Muscle layer of colon (tissue), 2 donors: ENCODE measurements at regions not wholly inside any gene's neighbourhood (a gene's known extent, or its start where the extent isn't known, plus 50 kb on each side); places are given as distances from the start of the nearest gene placed in this dataset.

ENCODE experiments used
- H3K27ac ChIP-seq: one replicate; pipeline ENCODE4 v1.7.0; 2013; ENCODE audit warnings: low read depth, mild to moderate bottlenecking, low read length, moderate library complexity
- H3K27me3 ChIP-seq, 2 donors: one replicate each; pipeline ENCODE4 v1.7.0; 2013; ENCODE audit warnings: low read length in 2 of 2, mild to moderate bottlenecking in 2 of 2; ENCODE audit not compliant: insufficient read depth in 2 of 2, control insufficient read depth in 1 of 2
- H3K36me3 ChIP-seq: one replicate; pipeline ENCODE4 v1.7.0; 2013; ENCODE audit warnings: mild to moderate bottlenecking, low read length; ENCODE audit not compliant: insufficient read depth
- H3K4me1 ChIP-seq: one replicate; pipeline ENCODE4 v1.7.0; 2013; ENCODE audit warnings: mild to moderate bottlenecking, low read length; ENCODE audit not compliant: insufficient read depth
- H3K4me3 ChIP-seq, 2 donors: one replicate each; pipeline ENCODE4 v1.7.0; 2013; ENCODE audit warnings: low read length in 2 of 2, low read depth in 1 of 2, mild to moderate bottlenecking in 1 of 2, moderate library complexity in 1 of 2
- H3K9ac ChIP-seq: one replicate; pipeline ENCODE4 v1.7.0; 2013; ENCODE audit warnings: low read length
- H3K9me3 ChIP-seq: one replicate; pipeline ENCODE4 v1.7.0; 2013; ENCODE audit warnings: mild to moderate bottlenecking, low read length
- donor health status: abdominal sarcoma.
- donor health status: Adenocarcinoma of cecum.

GRCh38 chr6:37093728-37094069 is 76.3 kb upstream of the PIM1 start:
- no peak overlapping the region for H3K27ac ChIP-seq
- H3K9ac ChIP-seq, result no peak overlapping the region
- no peaks in the 10 kb centered on the region for H3K36me3 ChIP-seq
- no peaks in the 10 kb centered on the region for H3K27me3 ChIP-seq
- no peaks in the 10 kb centered on the region for H3K4me1 ChIP-seq
- H3K9me3 ChIP-seq, result no peaks in the 10 kb centered on the region
- H3K4me3 ChIP-seq, result no peak overlapping the region

GRCh38 chr6:37095997-37096396 is 74.0 kb upstream of the PIM1 start:
- Histone ChIP-seq H3K4me1 (no peaks in the 10 kb centered on the region), H3K4me3 (no peak overlapping the region), H3K9ac (no peak overlapping the region), H3K36me3 (no peaks in the 10 kb centered on the region), H3K27ac (no peak overlapping the region), H3K9me3 (no peaks in the 10 kb centered on the region), H3K27me3 (no peaks in the 10 kb centered on the region)

- Histone ChIP-seq H3K27me3 (no peaks in the 10 kb centered on the region), H3K27ac (no peak overlapping the region), H3K4me3 (no peak overlapping the region), H3K9ac (no peak overlapping the region), H3K36me3 (no peaks in the 10 kb centered on the region), H3K9me3 (no peaks in the 10 kb centered on the region), H3K4me1 (peaks cover 7% of the 10 kb centered on the region)
Measured at GRCh38 chr6:37097335-37097734, 72.6 kb upstream of the PIM1 start.

DNA sequence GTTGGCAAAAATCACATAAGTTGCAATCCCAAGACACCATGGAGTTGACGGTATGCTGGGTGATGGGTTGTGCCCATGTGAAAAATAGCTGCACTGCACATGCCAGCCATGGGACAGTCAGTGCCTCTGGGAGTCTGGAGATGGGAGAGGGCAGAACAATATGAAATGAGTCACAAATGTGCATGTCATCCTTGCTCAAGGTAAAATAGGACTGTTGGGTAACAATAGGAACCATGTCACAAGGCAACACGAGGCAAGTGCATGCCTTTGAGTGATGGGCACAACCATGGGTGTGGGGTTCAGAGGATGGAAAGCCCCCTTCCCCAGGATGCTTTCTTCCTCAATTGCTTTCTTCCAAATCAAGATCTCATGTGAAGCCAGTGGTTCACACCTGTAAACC is 70.5 kb upstream of the PIM1 start:
- no peak overlapping the region for H3K4me3 ChIP-seq
- H3K4me1 ChIP-seq, result peaks cover 19% of the 10 kb centered on the region
- no peak overlapping the region for H3K9ac ChIP-seq
- H3K27me3 ChIP-seq, result no peaks in the 10 kb centered on the region
- no peaks in the 10 kb centered on the region for H3K9me3 ChIP-seq
- no peaks in the 10 kb centered on the region for H3K36me3 ChIP-seq
- no peak overlapping the region for H3K27ac ChIP-seq

DNA sequence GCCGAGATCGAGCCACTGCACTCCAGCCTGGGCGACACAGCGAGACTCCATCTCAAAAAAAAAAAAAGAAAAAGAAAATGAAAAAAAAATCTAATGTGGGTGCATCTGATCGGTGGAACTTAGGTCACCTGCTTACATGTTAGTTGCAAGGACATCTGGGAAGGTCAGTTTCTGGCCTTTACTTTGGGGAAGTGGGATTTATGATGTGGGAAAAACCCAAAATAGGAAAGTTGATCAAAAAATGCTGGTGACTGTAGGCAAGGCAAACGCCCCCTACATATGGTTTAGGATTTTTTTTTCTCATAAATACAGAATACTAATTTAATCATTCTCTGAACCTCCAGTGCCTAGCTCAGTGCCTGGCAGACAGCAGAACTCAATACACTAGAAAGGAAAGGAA is 69.2 kb upstream of the PIM1 start:
- H3K4me3 ChIP-seq, result no peak overlapping the region
- no peaks in the 10 kb centered on the region for H3K27me3 ChIP-seq
- H3K4me1 ChIP-seq, result peaks cover 19% of the 10 kb centered on the region
- no peak overlapping the region for H3K27ac ChIP-seq
- no peak overlapping the region for H3K9ac ChIP-seq
- no peaks in the 10 kb centered on the region for H3K36me3 ChIP-seq
- no peaks in the 10 kb centered on the region for H3K9me3 ChIP-seq

DNA sequence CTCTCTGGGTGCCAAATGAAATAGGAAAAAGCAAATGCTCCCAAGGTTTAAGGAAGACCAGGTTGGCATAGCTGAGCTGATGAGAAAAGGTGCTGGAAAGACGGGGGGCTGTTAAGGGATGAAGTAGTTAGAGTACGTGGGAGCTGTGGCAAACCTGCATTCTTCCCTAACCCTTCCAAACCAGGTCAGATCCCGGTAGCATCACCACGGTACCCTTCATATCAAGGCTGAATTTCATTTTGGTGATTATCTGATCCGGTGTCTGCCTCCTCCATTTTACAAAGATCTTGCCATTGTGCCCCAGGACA is 68.0 kb upstream of the PIM1 start:
- peaks cover 19% of the 10 kb centered on the region for H3K4me1 ChIP-seq
- peak overlapping the region; percentile 34 for H3K9ac ChIP-seq
- H3K9me3 ChIP-seq, result no peaks in the 10 kb centered on the region
- H3K36me3 ChIP-seq, result no peaks in the 10 kb centered on the region
- H3K4me3 ChIP-seq, result peak overlapping the region; percentile 21 to 46
- H3K27me3 ChIP-seq, result no peaks in the 10 kb centered on the region
- H3K27ac ChIP-seq, result peak overlapping the region; percentile 93

GRCh38 chr6:37102299-37103168 is 67.4 kb upstream of the PIM1 start:
- Histone ChIP-seq H3K9ac (peak overlapping the region; percentile 34), H3K27ac (peak overlapping the region; percentile 93), H3K9me3 (no peaks in the 10 kb centered on the region), H3K36me3 (no peaks in the 10 kb centered on the region), H3K27me3 (no peaks in the 10 kb centered on the region), H3K4me1 (peaks cover 19% of the 10 kb centered on the region), H3K4me3 (peak overlapping the region; percentile 21 to 46)

DNA sequence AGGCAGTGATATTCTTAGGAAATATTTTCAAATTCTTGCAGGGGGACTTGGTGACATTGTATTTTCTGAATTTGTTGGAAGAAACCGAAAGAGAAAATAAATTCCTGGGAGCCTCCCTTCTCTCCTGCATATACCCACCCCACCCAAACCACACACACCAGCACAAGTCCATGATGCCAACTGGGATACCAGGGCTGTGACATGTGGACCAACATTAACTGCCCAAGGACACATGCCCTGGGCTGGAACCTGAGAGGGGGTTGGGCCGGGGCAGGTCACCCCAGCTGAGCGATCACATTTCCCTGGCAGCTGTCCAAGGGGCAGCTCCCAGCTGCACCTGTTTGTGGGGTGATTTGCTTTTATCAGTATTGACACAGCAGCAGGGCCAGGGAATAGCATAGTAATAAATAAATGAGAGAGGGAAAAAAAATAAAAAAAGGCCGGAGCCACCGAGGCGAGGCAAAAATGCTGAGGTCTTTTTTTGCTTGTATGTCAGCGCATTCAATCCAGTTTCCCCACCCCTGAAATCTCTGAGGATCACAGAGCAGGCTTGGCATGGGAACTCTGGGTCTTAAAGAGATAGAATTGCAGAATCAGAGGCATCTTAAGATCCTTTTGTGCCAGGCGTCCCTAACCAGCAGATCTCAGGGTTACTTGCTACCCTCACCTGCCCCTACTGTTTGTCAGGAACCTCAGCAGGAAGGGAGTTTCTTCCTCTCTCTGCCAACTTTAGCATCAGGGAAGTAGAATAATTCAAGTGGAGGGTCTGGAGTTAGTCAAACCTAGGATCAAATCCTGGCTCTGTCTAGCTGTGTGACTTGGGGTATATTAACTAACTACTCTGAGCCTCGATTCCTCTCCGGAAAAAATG is 66.5 kb upstream of the PIM1 start:
- Histone ChIP-seq H3K4me1 (peaks cover 19% of the 10 kb centered on the region), H3K9ac (peak overlapping the region; percentile 19), H3K4me3 (peak overlapping the region in 1 of 2 donors; percentile 46), H3K27me3 (no peaks in the 10 kb centered on the region), H3K27ac (peak overlapping the region; percentile 93), H3K36me3 (no peaks in the 10 kb centered on the region), H3K9me3 (no peaks in the 10 kb centered on the region)

DNA sequence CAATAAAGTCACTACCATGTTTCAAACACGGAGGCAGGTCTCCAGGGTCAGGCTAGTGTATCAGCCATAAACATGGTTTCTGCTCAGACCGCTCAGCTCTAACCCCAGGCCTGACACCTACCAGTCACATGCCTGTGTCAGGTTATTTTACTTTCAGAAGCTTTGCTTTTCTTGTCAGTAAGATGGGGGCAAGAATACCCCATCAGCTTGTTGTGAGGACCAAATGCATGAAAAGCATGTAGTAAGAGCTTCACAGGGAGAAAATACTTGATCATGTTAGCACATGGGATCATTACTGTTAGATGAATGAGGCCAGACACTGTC is 65.2 kb upstream of the PIM1 start:
- no peaks in the 10 kb centered on the region for H3K36me3 ChIP-seq
- H3K4me1 ChIP-seq, result peaks cover 19% of the 10 kb centered on the region

GRCh38 chr6:37105148-37106050 is 64.6 kb upstream of the PIM1 start:
- H3K9ac ChIP-seq, result no peak overlapping the region
- no peaks in the 10 kb centered on the region for H3K36me3 ChIP-seq
- H3K9me3 ChIP-seq, result no peaks in the 10 kb centered on the region
- H3K4me3 ChIP-seq, result no peak overlapping the region
- peaks cover 19% of the 10 kb centered on the region for H3K4me1 ChIP-seq
- H3K27ac ChIP-seq, result no peak overlapping the region
- no peaks in the 10 kb centered on the region for H3K27me3 ChIP-seq

More for the DNA sequence above, 65.2 kb upstream of the PIM1 start:
- Histone ChIP-seq H3K4me3 (no peak overlapping the region), H3K27me3 (no peaks in the 10 kb centered on the region), H3K9me3 (no peaks in the 10 kb centered on the region), H3K27ac (no peak overlapping the region), H3K9ac (no peak overlapping the region)

DNA sequence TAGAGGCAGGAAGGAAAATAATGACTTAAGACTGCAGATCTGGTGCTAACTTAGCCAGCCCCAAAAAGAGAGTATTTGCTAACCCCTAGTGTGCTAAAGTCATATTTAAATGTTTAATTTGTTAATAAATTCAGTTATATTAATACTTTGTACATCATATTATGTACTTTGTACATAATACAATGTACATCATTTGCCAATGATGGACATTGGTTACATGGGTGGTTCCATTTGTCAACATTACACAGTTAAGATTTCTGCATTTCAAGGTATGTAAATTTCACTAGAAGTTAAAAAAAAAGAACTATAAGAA is 63.9 kb upstream of the PIM1 start:
- Histone ChIP-seq H3K9me3 (no peaks in the 10 kb centered on the region), H3K4me3 (no peak overlapping the region), H3K36me3 (no peaks in the 10 kb centered on the region), H3K27ac (no peak overlapping the region), H3K9ac (no peak overlapping the region), H3K4me1 (peaks cover 19% of the 10 kb centered on the region), H3K27me3 (no peaks in the 10 kb centered on the region)
